B cell (primary cell): ENCODE measurements at regions not wholly inside any gene's neighbourhood (a gene's known extent, or its start where the extent isn't known, plus 50 kb on each side); places are given as distances from the start of the nearest gene placed in this dataset.

Experiments used
- ATAC-seq: fragments of 200-7000 bp; cut with Tn5 transposase; one replicate; pipeline ENCODE4 v1.10.0; 2021; ENCODE audit warnings: low read depth, mild to moderate bottlenecking, moderate number of reproducible peaks, moderate library complexity
- CTCF ChIA-PET: fragments of 350-600 bp; sonication (Branson Sonifier 250); formaldehyde crosslinking; loops from one replicate; lab custom pipeline; 2021; ENCODE audit warnings: antibody characterized with exemption, inconsistent platforms; lab: Charles Lee
- POLR2A ChIA-PET: fragments of 350-600 bp; sonication (Branson Sonifier 250); formaldehyde crosslinking; loops from one replicate; lab custom pipeline; 2021; ENCODE audit warnings: antibody characterized with exemption; lab: Charles Lee
- DNase-seq: peaks from one replicate; pipeline ENCODE4 v3.0.0; 2013
- H2AFZ ChIP-seq: 2 replicates; pipeline ENCODE4 v1.6.1; 2012; ENCODE audit warnings: mild to moderate bottlenecking, low read depth, low read length; ENCODE audit not compliant: insufficient read depth, poor library complexity, severe bottlenecking
- H3K27ac ChIP-seq, 2 donors: 1 replicate in 1 of 2; 2 replicates in 1 of 2; pipeline ENCODE4 v1.5.1; 2012 to 2013; ENCODE audit warnings: low read length in 2 of 2, mild to moderate bottlenecking in 2 of 2, moderate library complexity in 1 of 2
- H3K27me3 ChIP-seq, 4 experiments: fragments of 200-600 bp in 1 of 4; sonication (generic) in 1 of 4; replicated peaks in 1 of 4; 1 replicate in 2 of 4; 2 replicates in 2 of 4; pipeline versions ENCODE4 v1.6.1 to v1.7.0; 2013 to 2016; ENCODE audit warnings: low read length in 3 of 4, mild to moderate bottlenecking in 2 of 4, mixed read lengths in 1 of 4, moderate library complexity in 1 of 4; ENCODE audit not compliant: insufficient read depth in 4 of 4, control insufficient read depth in 3 of 4; ENCODE audit errors: control extremely low read depth in 1 of 4
- H3K36me3 ChIP-seq, 2 experiments: replicated peaks in 1 of 2; 1 replicate in 1 of 2; 2 replicates in 1 of 2; pipeline versions ENCODE4 v1.6.1 to v1.7.1; 2013; ENCODE audit warnings: low read length in 1 of 2; ENCODE audit not compliant: insufficient read depth in 2 of 2, control insufficient read depth in 1 of 2; ENCODE audit errors: control extremely low read depth in 1 of 2, extremely low read depth in 1 of 2
- H3K4me1 ChIP-seq, 2 donors: fragments of 200-600 bp in 1 of 2; sonication (generic) in 1 of 2; 1 replicate in 1 of 2; 2 replicates in 1 of 2; pipeline versions ENCODE4 v1.5.1 to v1.6.1; 2013 to 2017; ENCODE audit warnings: low read length in 2 of 2; ENCODE audit not compliant: control insufficient read depth in 2 of 2, insufficient read depth in 2 of 2
- H3K4me2 ChIP-seq: replicated peaks from 2 replicates; pipeline ENCODE3; 2012; ENCODE audit warnings: mild to moderate bottlenecking, low read depth, low read length; ENCODE audit not compliant: poor library complexity, severe bottlenecking
- H3K4me3 ChIP-seq, 5 experiments: fragments of 200-600 bp in 1 of 5; sonication (generic) in 1 of 5; 1 replicate in 3 of 5; 2 replicates in 2 of 5; pipeline versions ENCODE4 v1.5.1 to v1.7.0; 2011 to 2016; ENCODE audit warnings: low read length in 4 of 5, mild to moderate bottlenecking in 4 of 5, low read depth in 2 of 5, control low read depth in 1 of 5, moderate library complexity in 1 of 5; ENCODE audit not compliant: insufficient read depth in 1 of 5; ENCODE audit errors: control extremely low read depth in 1 of 5, extremely low read depth in 1 of 5
- H3K79me2 ChIP-seq: fragments of 200-600 bp; sonication (generic); one replicate; pipeline ENCODE4 v1.6.0; 2016; ENCODE audit warnings: low read length; ENCODE audit not compliant: control insufficient read depth, insufficient read depth
- H3K9ac ChIP-seq: fragments of 200-600 bp; sonication (generic); 2 replicates; pipeline ENCODE4 v1.6.1; 2017; ENCODE audit warnings: mild to moderate bottlenecking, low read length, moderate library complexity
- H3K9me3 ChIP-seq, 3 donors: one replicate each; pipeline versions ENCODE4 v1.6.1 to v1.7.1; 2013; ENCODE audit warnings: low read length in 2 of 3; ENCODE audit not compliant: control insufficient read depth in 2 of 3, insufficient read depth in 1 of 3; ENCODE audit errors: control extremely low read depth in 1 of 3
- H4K20me1 ChIP-seq: 2 replicates; pipeline ENCODE4 v1.6.0; 2012; ENCODE audit warnings: mild to moderate bottlenecking, low read length; ENCODE audit not compliant: insufficient read depth, control insufficient read depth, poor library complexity, severe bottlenecking
- H3K27ac Mint-ChIP-seq: one replicate; pipeline ENCODE4 v1.8.0; 2021; ENCODE audit warnings: mixed read lengths
- H3K27me3 Mint-ChIP-seq: one replicate; pipeline ENCODE4 v1.8.0; 2021; ENCODE audit warnings: mixed read lengths
- H3K4me1 Mint-ChIP-seq: one replicate; pipeline ENCODE4 v1.8.0; 2021; ENCODE audit warnings: mixed read lengths
- H3K4me3 Mint-ChIP-seq: one replicate; pipeline ENCODE4 v1.8.0; 2021; ENCODE audit warnings: mixed read lengths
- H3K9me3 Mint-ChIP-seq: one replicate; pipeline ENCODE4 v1.8.0; 2022; ENCODE audit warnings: mixed read lengths; ENCODE audit not compliant: insufficient read depth
- EZH2 ChIP-seq: IDR thresholded peaks from 2 replicates; pipeline ENCODE4 v1.6.1; 2012; ENCODE audit warnings: borderline replicate concordance, low read depth, mild to moderate bottlenecking, moderate library complexity, low read length; ENCODE audit not compliant: insufficient read depth, poor library complexity, severe bottlenecking
- WGBS: methylation state at CpG from one replicate; pipeline ENCODE4 v1.1.5; 2013; ENCODE audit warnings: missing lambda C conversion rate; ENCODE audit not compliant: insufficient coverage; 5-methylcytosine and 5-hydroxymethylcytosine counted together
- intact Hi-C: fragments of 100-400 bp; cut with micrococcal nuclease; formaldehyde crosslinking; loops from one replicate; pipeline ENCODE4 v1.10.0; 2022
- TF ChIP-seq, protein P1 (sequence below): fragments of 200-600 bp; IDR thresholded peaks from one replicate; pipeline ENCODE4 v1.8.0; 2022; ENCODE audit warnings: antibody characterized with exemption, mild to moderate bottlenecking

DNA sequence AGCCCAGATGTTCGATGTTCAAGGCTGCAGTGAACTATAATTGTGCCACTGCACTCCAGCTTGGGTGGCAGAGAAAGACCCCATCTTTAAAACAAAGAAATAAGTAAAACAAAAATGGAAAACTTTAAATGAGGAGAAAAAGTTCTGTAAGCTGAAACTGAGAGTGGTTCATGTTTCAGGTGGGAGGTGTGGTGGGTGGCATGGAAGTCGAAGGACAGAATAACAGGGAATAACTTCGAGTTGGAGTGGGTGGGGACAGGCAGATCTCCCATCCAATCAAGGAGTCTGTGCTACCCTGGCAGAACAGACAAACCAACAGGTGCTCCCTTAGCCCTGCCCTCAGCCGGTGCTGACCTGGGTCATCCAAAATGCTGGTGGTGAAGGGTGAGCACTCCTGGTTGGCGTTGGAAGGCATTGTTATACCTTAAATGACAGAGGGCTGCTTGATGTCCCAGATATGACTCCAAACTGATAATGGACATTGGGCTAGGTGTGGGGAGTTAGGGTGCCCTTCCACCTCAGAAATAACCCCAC lies 328.4 kb downstream of the DYSF start:
- Histone ChIP-seq H3K4me3 (no peak overlapping the region), H3K9me3 (no peaks in the 10 kb centered on the region), H4K20me1 (no peaks in the 10 kb centered on the region), H3K9ac (no peak overlapping the region), H3K4me1 (no peaks in the 10 kb centered on the region), H3K4me2 (no peak overlapping the region), H3K79me2 (no peaks in the 10 kb centered on the region), H3K27me3 (peaks cover 0 to 2% (median 0%) of the 10 kb centered on the region in 4 experiments), H2AFZ (no peak overlapping the region), H3K36me3 (no peaks in the 10 kb centered on the region), H3K27ac (no peak overlapping the region)
- intact Hi-C loops, result no loop called here
- Mint-ChIP-seq H3K27ac (no peak overlapping the region), H3K4me1 (no peaks in the 10 kb centered on the region), H3K9me3 (no peaks in the 10 kb centered on the region), H3K27me3 (peaks cover 5% of the 10 kb centered on the region), H3K4me3 (no peak overlapping the region)
- 83% methylated on average over 1 of the region's 5 CpGs for WGBS
- ChIA-PET POLR2A (no interaction called here), CTCF (interaction anchor here (1.6 kb wide), 1 partner anchor 13 kb away, joined by 3 read pairs; no protein-coding TSS in a partner anchor)
- ATAC-seq, result no peak
- DNase-seq, result no peak
- TF ChIP-seq EZH2, result no peak
- TF ChIP-seq, protein P1, sequence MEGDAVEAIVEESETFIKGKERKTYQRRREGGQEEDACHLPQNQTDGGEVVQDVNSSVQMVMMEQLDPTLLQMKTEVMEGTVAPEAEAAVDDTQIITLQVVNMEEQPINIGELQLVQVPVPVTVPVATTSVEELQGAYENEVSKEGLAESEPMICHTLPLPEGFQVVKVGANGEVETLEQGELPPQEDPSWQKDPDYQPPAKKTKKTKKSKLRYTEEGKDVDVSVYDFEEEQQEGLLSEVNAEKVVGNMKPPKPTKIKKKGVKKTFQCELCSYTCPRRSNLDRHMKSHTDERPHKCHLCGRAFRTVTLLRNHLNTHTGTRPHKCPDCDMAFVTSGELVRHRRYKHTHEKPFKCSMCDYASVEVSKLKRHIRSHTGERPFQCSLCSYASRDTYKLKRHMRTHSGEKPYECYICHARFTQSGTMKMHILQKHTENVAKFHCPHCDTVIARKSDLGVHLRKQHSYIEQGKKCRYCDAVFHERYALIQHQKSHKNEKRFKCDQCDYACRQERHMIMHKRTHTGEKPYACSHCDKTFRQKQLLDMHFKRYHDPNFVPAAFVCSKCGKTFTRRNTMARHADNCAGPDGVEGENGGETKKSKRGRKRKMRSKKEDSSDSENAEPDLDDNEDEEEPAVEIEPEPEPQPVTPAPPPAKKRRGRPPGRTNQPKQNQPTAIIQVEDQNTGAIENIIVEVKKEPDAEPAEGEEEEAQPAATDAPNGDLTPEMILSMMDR, result no peak

DNA sequence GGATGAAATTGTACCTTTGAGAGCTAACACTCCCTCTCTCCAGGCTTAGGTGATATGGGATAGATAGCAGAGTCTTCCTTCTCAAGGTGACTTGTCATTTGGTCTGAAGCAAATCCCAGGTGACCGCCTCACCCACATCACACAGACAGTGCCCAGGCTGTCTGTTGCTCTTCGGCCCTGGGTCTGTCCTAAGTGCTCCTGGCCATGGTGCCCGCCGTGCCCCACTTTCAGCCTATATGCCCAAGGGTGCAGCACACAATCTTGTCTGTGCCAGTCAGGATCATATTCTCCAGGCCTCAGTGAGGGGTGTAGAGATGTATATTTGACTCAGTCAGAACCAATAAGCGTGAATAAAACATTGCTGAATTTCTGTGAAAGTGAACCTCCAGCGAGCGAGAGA lies 326.8 kb downstream of the DYSF start:
- Histone ChIP-seq H4K20me1 (no peaks in the 10 kb centered on the region), H3K79me2 (no peaks in the 10 kb centered on the region), H3K27me3 (peaks cover 0 to 1% (median 0%) of the 10 kb centered on the region in 4 experiments), H3K27ac (no peak overlapping the region), H2AFZ (no peak overlapping the region), H3K4me1 (no peaks in the 10 kb centered on the region), H3K36me3 (no peaks in the 10 kb centered on the region), H3K4me2 (no peak overlapping the region), H3K9me3 (no peaks in the 10 kb centered on the region), H3K4me3 (no peak overlapping the region), H3K9ac (no peak overlapping the region)
- no peaks in the 10 kb centered on the region for H3K4me1 Mint-ChIP-seq
- H3K9me3 Mint-ChIP-seq, result no peaks in the 10 kb centered on the region
- DNase-seq (no peak), ATAC-seq (no peak)
- CTCF ChIA-PET, result no interaction called here
- H3K4me3 Mint-ChIP-seq, result no peak overlapping the region
- 78% methylated on average over 7 of the region's 7 CpGs for WGBS
- POLR2A ChIA-PET, result no interaction called here
- TF ChIP-seq, protein P1, result no peak
- TF ChIP-seq EZH2, result no peak
- H3K27ac Mint-ChIP-seq, result no peak overlapping the region
- no peaks in the 10 kb centered on the region for H3K27me3 Mint-ChIP-seq
- intact Hi-C loops, result no loop called here
